IPS-15b (cell line): ENCODE measurements at regions not wholly inside any gene's neighbourhood (a gene's known extent, or its start where the extent isn't known, plus 50 kb on each side); places are given as distances from the start of the nearest gene placed in this dataset.
"Not testable (repeated sequence)": the region's sequence is repeated elsewhere in the genome, so short reads cannot be mapped to it uniquely, and the experiment has no call there.

Source experiments
- H3K27me3 ChIP-seq: one replicate; pipeline ENCODE4 v1.6.1; 2013; ENCODE audit warnings: low read length; ENCODE audit not compliant: control insufficient read depth, insufficient read depth
- H3K36me3 ChIP-seq: one replicate; pipeline ENCODE4 v1.6.1; 2013; ENCODE audit warnings: low read length; ENCODE audit not compliant: control insufficient read depth, insufficient read depth
- H3K4me1 ChIP-seq: one replicate; pipeline ENCODE4 v1.6.1; 2013; ENCODE audit warnings: mild to moderate bottlenecking, low read length; ENCODE audit not compliant: control insufficient read depth, insufficient read depth
- H3K4me3 ChIP-seq: one replicate; pipeline ENCODE4 v1.5.1; 2013; ENCODE audit warnings: low read depth, low read length
- H3K9ac ChIP-seq: one replicate; pipeline ENCODE4 v1.6.1; 2013; ENCODE audit warnings: low read depth, mild to moderate bottlenecking, low read length
- H3K9me3 ChIP-seq: one replicate; pipeline ENCODE4 v1.6.1; 2013; ENCODE audit warnings: mild to moderate bottlenecking, low read length; ENCODE audit not compliant: control insufficient read depth, insufficient read depth

- no peaks in the 10 kb centered on the region for H3K9me3 ChIP-seq
- no peaks in the 10 kb centered on the region for H3K27me3 ChIP-seq
- peaks cover 9% of the 10 kb centered on the region for H3K4me1 ChIP-seq
- no peak overlapping the region for H3K9ac ChIP-seq
- H3K36me3 ChIP-seq, result no peaks in the 10 kb centered on the region
- no peak overlapping the region for H3K4me3 ChIP-seq
These were observed 51.2 kb upstream of the MEX3C start for GRCh38 chr18:51248685-51249084.

DNA sequence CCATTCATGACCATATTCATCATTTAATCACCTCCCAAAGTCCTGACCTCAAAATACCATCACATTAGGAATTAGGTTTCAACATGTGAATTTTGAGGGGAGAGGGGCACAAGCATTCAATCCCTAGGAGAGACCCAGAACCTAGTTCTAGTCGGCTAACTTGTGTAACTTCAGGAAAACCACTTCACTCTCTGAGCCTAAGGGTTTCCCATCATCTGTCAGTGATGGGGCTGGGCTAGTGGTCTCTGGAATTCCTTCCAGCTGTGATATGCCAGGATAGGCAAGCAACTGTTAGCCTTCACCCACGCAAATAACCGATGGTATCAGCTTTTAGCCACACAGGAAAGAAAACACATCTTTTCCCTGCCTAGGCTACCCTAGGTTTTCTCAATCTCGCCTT is 52.5 kb upstream of the MEX3C start:
- Histone ChIP-seq H3K9ac (no peak overlapping the region), H3K4me1 (peaks cover 9% of the 10 kb centered on the region), H3K36me3 (no peaks in the 10 kb centered on the region), H3K27me3 (no peaks in the 10 kb centered on the region), H3K9me3 (no peaks in the 10 kb centered on the region), H3K4me3 (no peak overlapping the region)

DNA sequence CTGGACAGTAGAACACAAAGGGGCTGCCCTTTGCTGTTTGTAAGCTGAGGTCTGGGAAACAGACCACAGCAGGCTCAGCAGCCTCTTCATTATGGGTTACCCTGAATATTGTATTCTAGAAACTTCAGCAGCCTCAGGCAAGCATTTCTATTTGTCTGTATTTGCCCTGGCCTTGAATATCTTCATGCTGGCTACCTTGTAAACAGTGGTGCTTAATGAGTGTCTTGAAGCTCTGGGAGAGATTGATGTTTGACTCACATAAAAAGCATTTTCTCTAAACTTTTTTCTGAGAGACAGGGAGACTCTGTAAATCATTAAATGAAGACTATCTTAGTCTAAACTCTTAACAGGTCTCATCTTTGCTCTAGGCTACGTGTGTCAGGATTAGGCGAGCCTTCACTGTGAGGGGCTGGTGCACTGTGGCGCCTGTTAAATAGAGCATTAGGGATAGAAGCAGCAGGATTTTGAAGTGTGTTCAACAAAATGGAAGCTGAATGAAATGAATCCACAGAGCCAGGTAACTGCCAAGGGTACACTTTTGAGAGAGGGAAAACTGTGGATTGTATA is 53.1 kb upstream of the MEX3C start:
- no peaks in the 10 kb centered on the region for H3K36me3 ChIP-seq
- H3K9me3 ChIP-seq, result no peaks in the 10 kb centered on the region
- H3K4me3 ChIP-seq, result no peak overlapping the region
- no peaks in the 10 kb centered on the region for H3K27me3 ChIP-seq
- no peak overlapping the region for H3K9ac ChIP-seq
- peaks cover 9% of the 10 kb centered on the region for H3K4me1 ChIP-seq

DNA sequence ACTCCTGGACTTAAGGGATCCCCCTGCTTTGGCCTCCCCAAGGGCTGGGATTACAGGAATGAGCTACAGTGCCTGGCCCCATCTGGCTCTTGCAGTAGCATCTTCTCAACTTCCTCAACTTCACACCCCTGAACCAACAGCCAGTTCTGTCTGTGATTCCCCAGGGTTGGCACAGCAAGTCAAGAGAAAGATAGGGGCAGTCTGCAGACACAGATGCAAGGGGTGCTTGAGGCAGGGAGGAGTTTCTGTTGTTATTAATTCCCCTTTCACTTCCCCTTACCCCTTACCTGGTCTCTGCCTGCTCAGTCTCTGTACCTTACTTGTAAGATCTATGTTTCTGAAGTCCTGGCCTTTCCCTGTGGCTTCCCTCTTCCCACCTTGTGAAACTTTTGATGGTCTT is 54.1 kb upstream of the MEX3C start:
- Histone ChIP-seq H3K27me3 (no peaks in the 10 kb centered on the region), H3K4me1 (peaks cover 9% of the 10 kb centered on the region), H3K36me3 (no peaks in the 10 kb centered on the region), H3K9ac (no peak overlapping the region), H3K9me3 (no peaks in the 10 kb centered on the region), H3K4me3 (no peak overlapping the region)

DNA sequence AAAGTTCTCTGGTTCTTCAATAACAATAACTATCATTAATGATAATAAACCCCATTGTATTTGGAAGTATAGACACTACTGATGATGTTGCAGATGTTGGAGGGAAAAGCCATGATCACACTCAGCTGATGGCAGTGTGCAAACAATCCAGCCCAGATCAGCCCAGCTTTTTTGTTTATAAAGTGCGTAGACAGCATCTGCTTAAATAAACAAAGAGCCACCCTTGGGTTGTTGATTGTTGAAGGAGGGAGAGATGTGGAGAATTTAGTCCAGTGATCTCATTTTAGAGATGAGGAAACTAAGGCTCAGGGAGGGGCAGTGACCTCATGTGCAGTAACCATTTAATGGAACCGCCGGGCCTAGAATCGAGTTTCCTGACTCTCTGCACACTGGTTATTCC is 56.0 kb upstream of the MEX3C start:
- Histone ChIP-seq H3K27me3 (no peaks in the 10 kb centered on the region), H3K4me1 (peaks cover 9% of the 10 kb centered on the region), H3K9ac (no peak overlapping the region), H3K36me3 (no peaks in the 10 kb centered on the region), H3K4me3 (no peak overlapping the region), H3K9me3 (no peaks in the 10 kb centered on the region)

- H3K9me3 ChIP-seq, result no peaks in the 10 kb centered on the region
- H3K4me1 ChIP-seq, result peaks cover 4% of the 10 kb centered on the region
- no peak overlapping the region for H3K9ac ChIP-seq
- no peaks in the 10 kb centered on the region for H3K36me3 ChIP-seq
- no peaks in the 10 kb centered on the region for H3K27me3 ChIP-seq
- H3K4me3 ChIP-seq, result no peak overlapping the region
These were observed 58.2 kb upstream of the MEX3C start for GRCh38 chr18:51255693-51256092.

- Histone ChIP-seq H3K9me3 (no peaks in the 10 kb centered on the region), H3K36me3 (no peaks in the 10 kb centered on the region), H3K9ac (no peak overlapping the region), H3K4me1 (no peaks in the 10 kb centered on the region), H3K27me3 (no peaks in the 10 kb centered on the region), H3K4me3 (no peak overlapping the region)
These were observed 59.7 kb upstream of the MEX3C start for GRCh38 chr18:51257150-51257549.

DNA sequence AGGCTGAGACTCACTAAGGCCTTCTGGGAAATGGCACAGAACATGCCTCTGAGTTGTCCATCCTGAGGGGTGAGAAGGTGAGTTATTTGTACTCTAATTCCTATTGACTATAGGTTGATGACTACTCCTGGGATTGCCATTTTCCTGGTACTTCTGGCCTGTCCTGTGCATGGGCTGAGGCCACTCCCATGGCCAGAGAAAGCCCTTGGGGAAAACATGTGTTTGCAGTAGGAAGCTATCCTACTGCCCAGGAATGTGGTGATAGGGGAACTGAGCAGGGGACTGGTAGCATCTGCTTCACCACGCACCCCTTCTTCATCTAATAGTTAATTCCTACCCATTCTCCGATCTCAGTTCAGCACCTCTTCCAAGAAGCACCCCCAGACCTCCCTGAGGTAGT is 62.6 kb upstream of the MEX3C start:
- H3K27me3 ChIP-seq, result no peaks in the 10 kb centered on the region
- no peak overlapping the region for H3K9ac ChIP-seq
- no peaks in the 10 kb centered on the region for H3K4me1 ChIP-seq
- H3K36me3 ChIP-seq, result no peaks in the 10 kb centered on the region
- H3K9me3 ChIP-seq, result no peaks in the 10 kb centered on the region
- no peak overlapping the region for H3K4me3 ChIP-seq

DNA sequence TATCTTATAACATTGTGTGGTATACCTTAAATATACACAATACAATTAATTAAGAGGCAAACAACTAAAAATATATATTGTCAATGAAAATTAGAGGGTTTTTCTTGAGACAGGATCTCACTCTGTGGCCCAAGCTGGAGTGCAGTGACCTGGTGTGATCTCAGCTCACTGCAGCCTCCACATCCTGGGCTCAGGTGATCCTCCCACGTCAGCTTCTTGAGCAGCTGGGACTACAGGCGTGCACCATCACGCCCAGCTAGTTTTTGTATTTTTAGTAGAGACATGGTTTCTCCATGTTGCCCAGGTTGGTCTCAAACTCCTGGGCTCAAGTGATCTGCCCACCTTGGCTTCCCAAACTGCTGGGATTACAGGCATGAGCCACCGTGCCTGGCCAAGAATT is 68.6 kb upstream of the MEX3C start:
- H3K9me3 ChIP-seq, H3K36me3 ChIP-seq, H3K4me3 ChIP-seq, H3K27me3 ChIP-seq, H3K4me1 ChIP-seq, H3K9ac ChIP-seq: not testable (repeated sequence)

- Histone ChIP-seq H3K36me3 (no peaks in the 10 kb centered on the region), H3K4me3 (no peak overlapping the region), H3K27me3 (no peaks in the 10 kb centered on the region), H3K9ac (no peak overlapping the region), H3K9me3 (no peaks in the 10 kb centered on the region), H3K4me1 (no peaks in the 10 kb centered on the region)
These were observed 69.3 kb upstream of the MEX3C start for GRCh38 chr18:51266773-51267172.

DNA sequence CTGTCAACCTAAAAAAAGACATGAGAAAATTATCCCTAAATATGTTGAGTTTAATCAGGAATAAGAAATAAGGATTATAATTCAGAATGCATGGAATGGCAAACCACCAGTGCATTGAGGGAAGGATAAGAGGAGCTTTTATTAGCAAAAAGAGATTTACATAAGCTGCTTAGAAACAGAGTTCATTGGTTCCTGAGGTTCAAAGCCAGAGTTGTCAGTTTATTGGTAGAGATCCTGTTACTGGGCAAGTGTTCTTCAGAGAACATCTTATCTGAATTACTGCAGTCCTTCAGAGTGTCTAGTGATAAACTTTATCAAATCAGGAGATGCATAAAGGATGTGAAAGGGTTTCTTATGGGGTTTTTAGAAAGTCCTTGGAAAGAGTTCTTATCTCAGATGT is 76.0 kb upstream of the MEX3C start:
- Histone ChIP-seq H3K4me1 (peaks cover 15% of the 10 kb centered on the region), H3K27me3 (no peaks in the 10 kb centered on the region), H3K9ac (no peak overlapping the region), H3K36me3 (no peaks in the 10 kb centered on the region), H3K4me3 (no peak overlapping the region), H3K9me3 (no peaks in the 10 kb centered on the region)

DNA sequence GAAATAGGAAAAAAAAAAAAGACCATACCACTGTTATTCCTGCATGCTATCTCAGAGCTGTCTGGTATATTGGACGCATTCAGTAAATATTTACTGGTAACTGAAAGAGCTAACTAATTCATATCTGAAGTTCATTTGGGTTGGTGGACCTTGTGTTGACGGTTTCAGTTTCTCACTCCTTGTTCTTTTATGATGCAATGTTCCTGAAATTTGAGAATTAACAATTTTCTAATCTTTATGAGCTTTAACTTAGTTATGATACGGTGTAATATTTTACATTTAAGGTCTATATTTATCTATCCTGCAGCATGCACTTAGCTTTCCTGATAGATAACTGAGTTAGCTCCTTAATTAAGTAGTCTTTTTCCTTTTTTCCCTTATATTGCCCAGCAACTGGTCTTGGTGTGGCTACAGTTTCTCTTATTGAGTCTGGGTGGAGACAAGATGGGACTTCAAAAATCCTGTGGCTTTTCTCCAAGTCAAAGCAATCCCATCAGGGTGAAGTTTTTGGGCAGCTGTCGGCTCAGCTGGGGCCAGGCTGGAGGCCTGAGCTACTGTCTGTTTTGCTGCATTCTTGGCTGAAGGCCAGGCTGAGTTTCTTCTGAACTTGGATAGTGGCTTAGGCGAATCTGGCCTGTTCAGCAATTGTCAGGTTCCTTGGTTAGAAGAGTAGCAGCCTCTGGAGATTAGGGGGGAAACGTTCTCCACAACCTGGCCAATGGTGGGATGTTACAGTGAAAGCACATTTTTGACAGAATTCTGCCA is 78.4 kb upstream of the MEX3C start:
- no peaks in the 10 kb centered on the region for H3K36me3 ChIP-seq
- H3K9ac ChIP-seq, result no peak overlapping the region
- no peaks in the 10 kb centered on the region for H3K9me3 ChIP-seq
- no peaks in the 10 kb centered on the region for H3K27me3 ChIP-seq
- peaks cover 15% of the 10 kb centered on the region for H3K4me1 ChIP-seq
- H3K4me3 ChIP-seq, result no peak overlapping the region
